ENCODE measurements at regions not wholly inside any gene's neighbourhood (a gene's known extent, or its start where the extent isn't known, plus 50 kb on each side); places are given as distances from the start of the nearest gene placed in this dataset.

- TF ChIP-seq KAT7 (CRISPR knock-in tag; IDR thresholded peaks at IDR 0.05; ENCODE audit: borderline replicate concordance) (no peak), ZNF416 (CRISPR knock-in tag; IDR thresholded peaks at IDR 0.05) (no peak), ATF3 (CRISPR knock-in tag; conservative IDR thresholded peaks at IDR 0.05) (no peak), E2F4 (CRISPR knock-in tag; IDR thresholded peaks at IDR 0.05; ENCODE audit: borderline replicate concordance, low read depth) (no peak), CTCF (IDR thresholded peaks at IDR 0.05) (no peak), ARID4B (CRISPR knock-in tag; IDR thresholded peaks at IDR 0.05; ENCODE audit: borderline replicate concordance) (no peak), IRF2 (CRISPR knock-in tag; IDR thresholded peaks at IDR 0.05; ENCODE audit: borderline replicate concordance, low read depth) (no peak), TEAD1 (CRISPR knock-in tag; IDR thresholded peaks at IDR 0.05) (no peak), ZNF423 (CRISPR knock-in tag; IDR thresholded peaks at IDR 0.05) (no peak)
These were observed 1127.4 kb downstream of the NCAM2 start for GRCh38 chr21:22125581-22125980.

Measured in WTC11 (cell line).